Panc1 (cell line): ENCODE measurements at regions not wholly inside any gene's neighbourhood (a gene's known extent, or its start where the extent isn't known, plus 50 kb on each side); places are given as distances from the start of the nearest gene placed in this dataset.

Source experiments
- ATAC-seq: fragments of 200-7000 bp; cut with Tn5 transposase; 2 replicates; pipeline ENCODE4 v1.9.1; 2020; ENCODE audit warnings: mild to moderate bottlenecking, moderate library complexity
- BruUV-seq: library from RNA; stranded (reverse); fragments of 400-500 nt; replicated peaks from 2 replicates; lab custom pipeline; 2021; lab: Mats Ljungman, UMichigan
- CTCF ChIA-PET: fragments of 300-600 bp; sonication (Branson Sonifier 250); formaldehyde crosslinking; loops from one replicate; lab custom pipeline; 2022; ENCODE audit warnings: antibody characterized with exemption; lab: Charles Lee
- POLR2A ChIA-PET: fragments of 300-600 bp; sonication (Branson Sonifier 250); formaldehyde crosslinking; loops from one replicate; lab custom pipeline; 2022; ENCODE audit warnings: antibody characterized with exemption; lab: Charles Lee
- DNase-seq: peaks from one replicate; pipeline ENCODE4 v3.0.0-alpha.2; 2010; ENCODE audit warnings: low read depth, low spot score
- H3K27ac ChIP-seq: 2 replicates; pipeline ENCODE4 v1.5.1; 2011; ENCODE audit warnings: mild to moderate bottlenecking, low read length, inconsistent platforms
- H3K27me3 ChIP-seq: fragments of 200-500 bp; sonication (Bioruptor generic); 2 replicates; pipeline ENCODE4 v1.6.0; 2014; ENCODE audit warnings: low read length, inconsistent platforms; ENCODE audit not compliant: control insufficient read depth, insufficient read depth
- H3K36me3 ChIP-seq: fragments of 200-500 bp; sonication (Bioruptor generic); 2 replicates; pipeline ENCODE4 v1.5.1; 2014; ENCODE audit warnings: inconsistent platforms, mild to moderate bottlenecking, low read length, moderate library complexity; ENCODE audit not compliant: control insufficient read depth, insufficient read depth
- H3K4me1 ChIP-seq: 2 replicates; pipeline ENCODE4 v1.5.1; 2011; ENCODE audit warnings: inconsistent platforms, mild to moderate bottlenecking, low read length, moderate library complexity; ENCODE audit not compliant: control insufficient read depth, insufficient read depth
- H3K4me3 ChIP-seq, 2 experiments: 2 replicates each; pipeline ENCODE4 v1.5.1; 2011 to 2012; ENCODE audit warnings: low read depth in 2 of 2, low read length in 2 of 2, mild to moderate bottlenecking in 2 of 2, inconsistent platforms in 1 of 2, moderate library complexity in 1 of 2
- H3K9me3 ChIP-seq: fragments of 200-500 bp; sonication (Bioruptor generic); 2 replicates; pipeline ENCODE4 v1.5.1; 2014; ENCODE audit warnings: low read depth, mild to moderate bottlenecking, inconsistent platforms, low read length, moderate library complexity; ENCODE audit not compliant: control insufficient read depth, insufficient read depth
- CTCF ChIP-seq: fragments of 450-650 bp; IDR thresholded peaks from 2 replicates; pipeline ENCODE4 v1.5.1; 2017; ENCODE audit warnings: mild to moderate bottlenecking
- POLR2AphosphoS5 ChIP-seq: IDR thresholded peaks from 2 replicates; pipeline ENCODE4 v1.6.1; 2012; ENCODE audit warnings: mild to moderate bottlenecking, low read depth, low read length, moderate library complexity
- SIN3A ChIP-seq: IDR thresholded peaks from 2 replicates; pipeline ENCODE4 v1.6.1; 2012; ENCODE audit warnings: low read depth, mild to moderate bottlenecking, low read length, moderate library complexity, borderline replicate concordance; ENCODE audit not compliant: insufficient read depth
- TCF7L2 ChIP-seq: IDR thresholded peaks from 2 replicates; pipeline ENCODE4 v1.6.1; 2011; ENCODE audit warnings: mild to moderate bottlenecking, low read depth, low read length, inconsistent platforms
- in situ Hi-C: cut with HindIII; loops from 2 replicates; pipeline ENCODE4 v1.10.0; 2016; ENCODE audit warnings: low sequenced_read_pairs, low pct_unique_long_range_greater_than_20kb
- intact Hi-C: fragments of 100-400 bp; cut with micrococcal nuclease; formaldehyde crosslinking; loops from one replicate; pipeline ENCODE4 v1.10.0; 2022; ENCODE audit not compliant: unreplicated experiment
- TF ChIP-seq, protein P1 (sequence below), 2 experiments: IDR thresholded peaks; 2 replicates each; pipeline ENCODE4 v1.6.1; 2011 to 2012; ENCODE audit warnings: low read depth in 2 of 2, control low read depth in 1 of 2, low read length in 1 of 2, mild to moderate bottlenecking in 1 of 2, moderate library complexity in 1 of 2; ENCODE audit not compliant: insufficient read depth in 1 of 2

DNA sequence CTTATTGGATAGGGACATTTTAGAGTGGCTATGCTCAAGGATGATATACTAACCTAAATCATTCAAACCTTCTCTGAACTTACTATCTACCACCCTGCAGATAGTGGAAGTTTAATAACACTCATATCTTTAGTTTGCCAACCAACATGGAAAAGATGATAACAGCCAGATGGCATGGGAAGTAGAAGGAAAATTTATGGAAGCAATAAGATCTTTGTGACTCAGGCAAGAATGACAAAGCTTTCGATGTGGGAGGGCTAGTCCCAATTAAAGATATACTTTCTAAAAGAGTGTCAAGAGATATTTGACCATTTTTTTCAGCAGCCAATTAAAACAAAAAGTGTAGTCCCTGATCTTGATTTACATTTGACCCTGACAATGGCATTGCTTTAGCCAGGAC lies 631.7 kb downstream of the RPS29 start:
- DNase-seq, result no peak
- Histone ChIP-seq H3K9me3 (no peaks in the 10 kb centered on the region), H3K4me3 (no peak overlapping the region), H3K27me3 (no peaks in the 10 kb centered on the region), H3K4me1 (no peaks in the 10 kb centered on the region), H3K27ac (no peak overlapping the region), H3K36me3 (no peaks in the 10 kb centered on the region)
- ChIA-PET POLR2A (no interaction called here), CTCF (no interaction called here)
- ATAC-seq, result no peak
- BruUV-seq, result no TSS peak
- TF ChIP-seq POLR2AphosphoS5, result no peak
- no peak for TF ChIP-seq SIN3A
- TF ChIP-seq, protein P1, sequence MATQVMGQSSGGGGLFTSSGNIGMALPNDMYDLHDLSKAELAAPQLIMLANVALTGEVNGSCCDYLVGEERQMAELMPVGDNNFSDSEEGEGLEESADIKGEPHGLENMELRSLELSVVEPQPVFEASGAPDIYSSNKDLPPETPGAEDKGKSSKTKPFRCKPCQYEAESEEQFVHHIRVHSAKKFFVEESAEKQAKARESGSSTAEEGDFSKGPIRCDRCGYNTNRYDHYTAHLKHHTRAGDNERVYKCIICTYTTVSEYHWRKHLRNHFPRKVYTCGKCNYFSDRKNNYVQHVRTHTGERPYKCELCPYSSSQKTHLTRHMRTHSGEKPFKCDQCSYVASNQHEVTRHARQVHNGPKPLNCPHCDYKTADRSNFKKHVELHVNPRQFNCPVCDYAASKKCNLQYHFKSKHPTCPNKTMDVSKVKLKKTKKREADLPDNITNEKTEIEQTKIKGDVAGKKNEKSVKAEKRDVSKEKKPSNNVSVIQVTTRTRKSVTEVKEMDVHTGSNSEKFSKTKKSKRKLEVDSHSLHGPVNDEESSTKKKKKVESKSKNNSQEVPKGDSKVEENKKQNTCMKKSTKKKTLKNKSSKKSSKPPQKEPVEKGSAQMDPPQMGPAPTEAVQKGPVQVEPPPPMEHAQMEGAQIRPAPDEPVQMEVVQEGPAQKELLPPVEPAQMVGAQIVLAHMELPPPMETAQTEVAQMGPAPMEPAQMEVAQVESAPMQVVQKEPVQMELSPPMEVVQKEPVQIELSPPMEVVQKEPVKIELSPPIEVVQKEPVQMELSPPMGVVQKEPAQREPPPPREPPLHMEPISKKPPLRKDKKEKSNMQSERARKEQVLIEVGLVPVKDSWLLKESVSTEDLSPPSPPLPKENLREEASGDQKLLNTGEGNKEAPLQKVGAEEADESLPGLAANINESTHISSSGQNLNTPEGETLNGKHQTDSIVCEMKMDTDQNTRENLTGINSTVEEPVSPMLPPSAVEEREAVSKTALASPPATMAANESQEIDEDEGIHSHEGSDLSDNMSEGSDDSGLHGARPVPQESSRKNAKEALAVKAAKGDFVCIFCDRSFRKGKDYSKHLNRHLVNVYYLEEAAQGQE (IDR thresholded peaks at IDR 0.05; ENCODE audit: insufficient read depth in 1 of 2, low read depth in 2 of 2, low read length in 1 of 2), result no peak
- TF ChIP-seq TCF7L2, result no peak
- no peak for TF ChIP-seq CTCF
- intact Hi-C loops, result no loop called here
- in situ Hi-C loops, result no loop called here

- in situ Hi-C loops, result no loop called here
- Histone ChIP-seq H3K36me3 (no peaks in the 10 kb centered on the region), H3K4me3 (no peak overlapping the region), H3K9me3 (no peaks in the 10 kb centered on the region), H3K27me3 (no peaks in the 10 kb centered on the region), H3K27ac (no peak overlapping the region), H3K4me1 (no peaks in the 10 kb centered on the region)
- ChIA-PET POLR2A (no interaction called here), CTCF (no interaction called here)
- ATAC-seq (no peak), DNase-seq (no peak)
- TF ChIP-seq TCF7L2 (no peak), SIN3A (no peak), CTCF (no peak), POLR2AphosphoS5 (no peak)
- TF ChIP-seq, protein P1 (IDR thresholded peaks at IDR 0.05; ENCODE audit: insufficient read depth in 1 of 2, low read depth in 2 of 2, low read length in 1 of 2), result no peak
- intact Hi-C loops, result no loop called here
- no TSS peak for BruUV-seq
Measured at GRCh38 chr14:48944809-48945208, 641.4 kb downstream of the RPS29 start.
